Thyroid gland (tissue), 4 donors: ENCODE measurements at regions not wholly inside any gene's neighbourhood (a gene's known extent, or its start where the extent isn't known, plus 50 kb on each side); places are given as distances from the start of the nearest gene placed in this dataset.

Experiments
- CTCF ChIP-seq, 6 experiments: fragments of 200-600 bp in 3 of 6; fragments of 450-650 bp in 3 of 6; sonication (generic) in 3 of 6; IDR thresholded peaks; one replicate each; pipeline ENCODE4 v1.5.1; 2016 to 2019; ENCODE audit warnings: antibody characterized with exemption in 6 of 6, mild to moderate bottlenecking in 2 of 6, inconsistent platforms in 1 of 6, moderate library complexity in 1 of 6
- POLR2A ChIP-seq, 2 donors: fragments of 450-650 bp; IDR thresholded peaks; one replicate each; pipeline ENCODE4 v1.6.1; 2017; ENCODE audit warnings: antibody characterized with exemption in 2 of 2, mild to moderate bottlenecking in 2 of 2, moderate library complexity in 1 of 2

- no peak for TF ChIP-seq CTCF (IDR thresholded peaks at IDR 0.05)
- no peak for TF ChIP-seq POLR2A (IDR thresholded peaks at IDR 0.05)
Measured at GRCh38 chr5:17999858-18000257, 365.6 kb downstream of the TAF11L14 start.
